Esophagus squamous epithelium (tissue), 5 donors: ENCODE measurements at regions not wholly inside any gene's neighbourhood (a gene's known extent, or its start where the extent isn't known, plus 50 kb on each side); places are given as distances from the start of the nearest gene placed in this dataset.

Experiments used
- DNase-seq: peaks from one replicate; lab custom pipeline; 2025; lab: John Stamatoyannopoulos, UW
- H3K27ac ChIP-seq, 4 donors: fragments of 200-600 bp; sonication (generic); one replicate each; pipeline ENCODE4 v1.5.1; 2016 to 2019; ENCODE audit warnings: mild to moderate bottlenecking in 1 of 4
- H3K27me3 ChIP-seq, 4 donors: fragments of 200-600 bp; sonication (generic); 1 replicate in 3 of 4; 2 replicates in 1 of 4; pipeline versions ENCODE4 v1.5.1 to v1.6.0; 2017 to 2021; ENCODE audit warnings: antibody characterized with exemption in 1 of 4
- H3K36me3 ChIP-seq, 3 donors: fragments of 200-600 bp; sonication (generic); one replicate each; pipeline ENCODE4 v1.5.1; 2016 to 2019
- H3K4me1 ChIP-seq, 3 donors: fragments of 200-600 bp; sonication (generic); one replicate each; pipeline ENCODE4 v1.5.1; 2017 to 2019
- H3K4me3 ChIP-seq, 4 donors: fragments of 200-600 bp; sonication (generic); 1 replicate in 3 of 4; 2 replicates in 1 of 4; pipeline ENCODE4 v1.5.1; 2016 to 2019; ENCODE audit warnings: mild to moderate bottlenecking in 2 of 4, moderate library complexity in 1 of 4
- H3K9me3 ChIP-seq, 3 donors: fragments of 200-600 bp; sonication (generic); one replicate each; pipeline ENCODE4 v1.5.1; 2016 to 2019
- CTCF ChIP-seq, 6 experiments: fragments of 450-650 bp in 4 of 6; fragments of 200-600 bp in 2 of 6; sonication (generic) in 2 of 6; IDR thresholded peaks; one replicate each; pipeline ENCODE4 v1.5.1; 2016 to 2019; ENCODE audit warnings: antibody characterized with exemption in 6 of 6, mild to moderate bottlenecking in 4 of 6, moderate library complexity in 4 of 6
- POLR2A ChIP-seq, 4 donors: fragments of 450-650 bp; IDR thresholded peaks; one replicate each; pipeline ENCODE4 v1.6.1; 2017; ENCODE audit warnings: antibody characterized with exemption in 4 of 4, mild to moderate bottlenecking in 4 of 4, moderate library complexity in 3 of 4
- WGBS, 2 donors: methylation state at CpG; one replicate each; pipeline ENCODE4 v1.1.5; 2018; 5-methylcytosine and 5-hydroxymethylcytosine counted together
- intact Hi-C: fragments of 100-400 bp; cut with DNase I; formaldehyde crosslinking; loops from one replicate; pipeline ENCODE4 v1.15.0; 2022
- donor health status: DM: yes; HTN: yes; CAD: no.

- Histone ChIP-seq H3K4me3 (no peak overlapping the region), H3K36me3 (no peaks in the 10 kb centered on the region), H3K9me3 (no peaks in the 10 kb centered on the region), H3K4me1 (no peaks in the 10 kb centered on the region), H3K27ac (no peak overlapping the region), H3K27me3 (peaks cover 0 to 19% (median 0%) of the 10 kb centered on the region in 4 donors)
- DNase-seq = no peak
- WGBS, 2 donors = 58 to 61% methylated on average over 4 of the region's 4 CpGs
- TF ChIP-seq CTCF (IDR thresholded peaks at IDR 0.05) = no peak
- no peak for TF ChIP-seq POLR2A (IDR thresholded peaks at IDR 0.05)
- intact Hi-C loops = no loop called here
Observed at GRCh38 chr4:24024157-24024556, 134.3 kb upstream of the PPARGC1A start.

- DNase-seq = no peak
- intact Hi-C loops = no loop called here
- 85 to 88% methylated on average over 1 of the region's 1 CpG for WGBS, 2 donors
Observed at GRCh38 chr4:24015782-24016181, 125.9 kb upstream of the PPARGC1A start.

GRCh38 chr4:24013668-24014422 lies 124.0 kb upstream of the PPARGC1A start:
- intact Hi-C loops = no loop called here
- 48 to 56% methylated on average over 7 to 8 of the region's 8 CpGs for WGBS, 2 donors

More at GRCh38 chr4:24015782-24016181, 125.9 kb upstream of the PPARGC1A start:
- peaks cover 0 to under 1% (median 0%) of the 10 kb centered on the region in 4 donors for H3K27me3 ChIP-seq
- no peak overlapping the region for H3K27ac ChIP-seq
- no peaks in the 10 kb centered on the region for H3K36me3 ChIP-seq
- no peaks in the 10 kb centered on the region for H3K9me3 ChIP-seq
- no peak overlapping the region for H3K4me3 ChIP-seq
- TF ChIP-seq POLR2A (IDR thresholded peaks at IDR 0.05) (no peak), CTCF (IDR thresholded peaks at IDR 0.05) (no peak)
- H3K4me1 ChIP-seq = peaks cover 0 to 10% (median 0%) of the 10 kb centered on the region in 3 donors

GRCh38 chr4:24010994-24011393 lies 121.1 kb upstream of the PPARGC1A start:
- DNase-seq = no peak
- WGBS, 2 donors = 75 to 92% methylated on average over 1 of the region's 1 CpG
- H3K27me3 ChIP-seq = no peaks in the 10 kb centered on the region
- H3K9me3 ChIP-seq = no peaks in the 10 kb centered on the region
- H3K27ac ChIP-seq = no peak overlapping the region
- TF ChIP-seq CTCF (IDR thresholded peaks at IDR 0.05) (no peak), POLR2A (IDR thresholded peaks at IDR 0.05) (no peak)
- no peaks in the 10 kb centered on the region for H3K36me3 ChIP-seq
- H3K4me3 ChIP-seq = no peak overlapping the region
- intact Hi-C loops = no loop called here
- H3K4me1 ChIP-seq = peaks cover 0 to 10% (median 0%) of the 10 kb centered on the region in 3 donors

More at GRCh38 chr4:24013668-24014422, 124.0 kb upstream of the PPARGC1A start:
- no peaks in the 10 kb centered on the region for H3K9me3 ChIP-seq
- no peaks in the 10 kb centered on the region for H3K27me3 ChIP-seq
- H3K36me3 ChIP-seq = no peaks in the 10 kb centered on the region
- H3K27ac ChIP-seq = no peak overlapping the region
- no peak for TF ChIP-seq CTCF (IDR thresholded peaks at IDR 0.05)
- no peak for TF ChIP-seq POLR2A (IDR thresholded peaks at IDR 0.05)
- H3K4me3 ChIP-seq = no peak overlapping the region
- no peak for DNase-seq
- H3K4me1 ChIP-seq = peaks cover 0 to 10% (median 0%) of the 10 kb centered on the region in 3 donors

GRCh38 chr4:24010573-24010972 lies 120.7 kb upstream of the PPARGC1A start:
- TF ChIP-seq CTCF (IDR thresholded peaks at IDR 0.05) = no peak
- no peak for TF ChIP-seq POLR2A (IDR thresholded peaks at IDR 0.05)
- DNase-seq = no peak
- H3K4me3 ChIP-seq = no peak overlapping the region
- H3K9me3 ChIP-seq = no peaks in the 10 kb centered on the region
- intact Hi-C loops = no loop called here
- no peak overlapping the region for H3K27ac ChIP-seq
- no peaks in the 10 kb centered on the region for H3K27me3 ChIP-seq
- peaks cover 0 to 10% (median 0%) of the 10 kb centered on the region in 3 donors for H3K4me1 ChIP-seq
- WGBS, 2 donors = 33 to 44% methylated on average over 3 of the region's 3 CpGs
- no peaks in the 10 kb centered on the region for H3K36me3 ChIP-seq
